HG02870 (cell line): ENCODE measurements at regions not wholly inside any gene's neighbourhood (a gene's known extent, or its start where the extent isn't known, plus 50 kb on each side); places are given as distances from the start of the nearest gene placed in this dataset.
"Not testable (repeated sequence)": the region's sequence is repeated elsewhere in the genome, so short reads cannot be mapped to it uniquely, and the experiment has no call there.

ENCODE experiments used
- ATAC-seq: cut with Tn5 transposase; IDR thresholded peaks from one replicate; pipeline ENCODE4 v1.9.1; 2021; ENCODE audit warnings: mild to moderate bottlenecking, moderate library complexity; ENCODE audit not compliant: unreplicated experiment

GRCh38 chr14:105923520-105924191 lies 397.3 kb downstream of the TMEM121 start:
- ATAC-seq = not testable (repeated sequence)

- ATAC-seq = no peak
Measured at GRCh38 chr14:105924951-105925591, 398.7 kb downstream of the TMEM121 start.

GRCh38 chr14:105925615-105926372 lies 399.4 kb downstream of the TMEM121 start:
- no peak for ATAC-seq

GRCh38 chr14:105926373-105927095 lies 400.2 kb downstream of the TMEM121 start:
- ATAC-seq = no peak

- no peak for ATAC-seq
Measured at GRCh38 chr14:105927096-105928060, 401.0 kb downstream of the TMEM121 start.

- ATAC-seq = not testable (repeated sequence)
Measured at GRCh38 chr14:105928171-105929111, 402.1 kb downstream of the TMEM121 start.

- no peak for ATAC-seq
Measured at GRCh38 chr14:105929327-105930081, 403.1 kb downstream of the TMEM121 start.

GRCh38 chr14:105930572-105930971 lies 404.2 kb downstream of the TMEM121 start:
- no peak for ATAC-seq

- no peak for ATAC-seq
Measured at GRCh38 chr14:105931808-105932483, 405.6 kb downstream of the TMEM121 start.

GRCh38 chr14:105933238-105933637 lies 406.9 kb downstream of the TMEM121 start:
- ATAC-seq = no peak

- no peak for ATAC-seq
Measured at GRCh38 chr14:105935384-105935783, 409.0 kb downstream of the TMEM121 start.

- ATAC-seq = no peak
Measured at GRCh38 chr14:105937253-105938054, 411.1 kb downstream of the TMEM121 start.

GRCh38 chr14:105938055-105938863 lies 411.9 kb downstream of the TMEM121 start:
- no peak for ATAC-seq

- ATAC-seq = no peak
Measured at GRCh38 chr14:105938959-105939358, 412.6 kb downstream of the TMEM121 start.

- ATAC-seq = no peak
Measured at GRCh38 chr14:105939810-105940508, 413.6 kb downstream of the TMEM121 start.
